ENCODE measurements at regions not wholly inside any gene's neighbourhood (a gene's known extent, or its start where the extent isn't known, plus 50 kb on each side); places are given as distances from the start of the nearest gene placed in this dataset.
"Not testable (repeated sequence)": the region's sequence is repeated elsewhere in the genome, so short reads cannot be mapped to it uniquely, and the experiment has no call there.

DNA sequence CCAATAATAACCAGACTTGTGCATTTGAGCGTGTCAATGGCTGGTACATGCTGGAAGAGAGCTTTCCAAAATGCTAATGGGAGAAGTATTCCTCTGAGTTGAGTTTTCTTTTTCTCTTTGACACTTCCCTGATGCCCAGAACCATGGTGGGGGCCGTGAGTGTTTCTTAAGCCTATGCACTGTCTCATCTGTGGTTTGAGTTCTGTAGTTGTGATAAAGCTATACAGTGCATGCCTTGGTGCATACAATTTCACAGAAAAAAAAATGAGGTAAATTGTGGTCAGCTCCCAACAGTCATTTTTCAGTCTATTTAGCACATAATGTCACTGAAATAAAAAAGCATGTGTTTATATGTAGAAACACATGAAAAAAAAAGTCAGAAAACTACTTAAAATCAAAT lies 204.8 kb downstream of the HDGFL1 start:
- TF ChIP-seq EP300 (conservative IDR thresholded peaks at IDR 0.05; ENCODE audit: poor library complexity, severe bottlenecking) (no peak), POLR2AphosphoS5 (IDR thresholded peaks at IDR 0.05) (no peak), RAD21 (conservative IDR thresholded peaks at IDR 0.05) (no peak), SMC3 (conservative IDR thresholded peaks at IDR 0.05; ENCODE audit: poor library complexity) (no peak), TAF1 (IDR thresholded peaks at IDR 0.05; ENCODE audit: low read depth) (no peak), CTCF (IDR thresholded peaks at IDR 0.05; ENCODE audit: poor library complexity, severe bottlenecking) (no peak), MXI1 (conservative IDR thresholded peaks at IDR 0.05; ENCODE audit: poor library complexity, severe bottlenecking) (no peak), EZH2 (IDR thresholded peaks at IDR 0.05; ENCODE audit: borderline replicate concordance, insufficient read depth, low read length, poor library complexity, severe bottlenecking) (no peak)
- TF ChIP-seq, protein P1, sequence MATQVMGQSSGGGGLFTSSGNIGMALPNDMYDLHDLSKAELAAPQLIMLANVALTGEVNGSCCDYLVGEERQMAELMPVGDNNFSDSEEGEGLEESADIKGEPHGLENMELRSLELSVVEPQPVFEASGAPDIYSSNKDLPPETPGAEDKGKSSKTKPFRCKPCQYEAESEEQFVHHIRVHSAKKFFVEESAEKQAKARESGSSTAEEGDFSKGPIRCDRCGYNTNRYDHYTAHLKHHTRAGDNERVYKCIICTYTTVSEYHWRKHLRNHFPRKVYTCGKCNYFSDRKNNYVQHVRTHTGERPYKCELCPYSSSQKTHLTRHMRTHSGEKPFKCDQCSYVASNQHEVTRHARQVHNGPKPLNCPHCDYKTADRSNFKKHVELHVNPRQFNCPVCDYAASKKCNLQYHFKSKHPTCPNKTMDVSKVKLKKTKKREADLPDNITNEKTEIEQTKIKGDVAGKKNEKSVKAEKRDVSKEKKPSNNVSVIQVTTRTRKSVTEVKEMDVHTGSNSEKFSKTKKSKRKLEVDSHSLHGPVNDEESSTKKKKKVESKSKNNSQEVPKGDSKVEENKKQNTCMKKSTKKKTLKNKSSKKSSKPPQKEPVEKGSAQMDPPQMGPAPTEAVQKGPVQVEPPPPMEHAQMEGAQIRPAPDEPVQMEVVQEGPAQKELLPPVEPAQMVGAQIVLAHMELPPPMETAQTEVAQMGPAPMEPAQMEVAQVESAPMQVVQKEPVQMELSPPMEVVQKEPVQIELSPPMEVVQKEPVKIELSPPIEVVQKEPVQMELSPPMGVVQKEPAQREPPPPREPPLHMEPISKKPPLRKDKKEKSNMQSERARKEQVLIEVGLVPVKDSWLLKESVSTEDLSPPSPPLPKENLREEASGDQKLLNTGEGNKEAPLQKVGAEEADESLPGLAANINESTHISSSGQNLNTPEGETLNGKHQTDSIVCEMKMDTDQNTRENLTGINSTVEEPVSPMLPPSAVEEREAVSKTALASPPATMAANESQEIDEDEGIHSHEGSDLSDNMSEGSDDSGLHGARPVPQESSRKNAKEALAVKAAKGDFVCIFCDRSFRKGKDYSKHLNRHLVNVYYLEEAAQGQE (IDR thresholded peaks at IDR 0.05; ENCODE audit: borderline replicate concordance): no peak
- Histone ChIP-seq H2AFZ (ENCODE audit: low read depth, low read length) (no peak overlapping the region), H3K9ac (ENCODE audit: low read length) (no peak overlapping the region), H3K36me3 (ENCODE audit: insufficient read depth, low read length) (no peaks in the 10 kb centered on the region), H3K9me2 (ENCODE audit: insufficient read depth, low read length) (no peaks in the 10 kb centered on the region), H3K9me3 (ENCODE audit: low read length) (no peaks in the 10 kb centered on the region), H3K79me2 (replicated peaks; ENCODE audit: insufficient read depth, low read length) (no peaks in the 10 kb centered on the region), H3F3A (ENCODE audit: insufficient read depth, low read length, poor library complexity, severe bottlenecking) (no peaks in the 10 kb centered on the region), H3K27ac (ENCODE audit: low read length) (no peak overlapping the region), H3K4me2 (ENCODE audit: low read length) (no peak overlapping the region), H3K4me3 (ENCODE audit: low read length) (no peak overlapping the region), H4K20me1 (ENCODE audit: insufficient read depth) (no peaks in the 10 kb centered on the region), H3K27me3 (ENCODE audit: insufficient read depth, low read depth, low read length) (no peaks in the 10 kb centered on the region)

DNA sequence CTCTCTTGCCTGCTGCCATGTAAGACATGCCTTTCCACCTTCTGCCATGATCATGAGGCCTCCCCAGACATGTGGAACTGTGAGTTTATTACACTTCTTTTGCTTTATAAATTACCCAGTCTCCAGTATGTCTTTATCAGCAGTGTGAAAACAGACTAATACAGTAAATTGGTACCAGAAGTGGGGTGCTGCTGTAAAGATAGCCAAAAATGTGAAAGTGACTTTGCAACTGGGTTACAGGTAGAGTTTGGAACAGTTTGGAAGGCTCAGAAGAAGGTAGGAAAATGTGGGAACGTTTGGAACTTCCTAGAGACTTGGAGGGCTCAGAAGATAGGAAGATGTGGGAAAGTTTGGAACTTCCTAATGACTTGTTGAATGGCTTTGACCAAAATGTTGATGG lies 209.1 kb downstream of the HDGFL1 start:
- H3K9me2 ChIP-seq (ENCODE audit: insufficient read depth, low read length); H3K9me3 ChIP-seq (ENCODE audit: low read length); H3K27me3 ChIP-seq (ENCODE audit: insufficient read depth, low read depth, low read length); H3K27ac ChIP-seq (ENCODE audit: low read length); H3K79me2 ChIP-seq (replicated peaks; ENCODE audit: insufficient read depth, low read length); H2AFZ ChIP-seq (ENCODE audit: low read depth, low read length); H3K9ac ChIP-seq (ENCODE audit: low read length); H3K4me2 ChIP-seq (ENCODE audit: low read length); H4K20me1 ChIP-seq (ENCODE audit: insufficient read depth); H3K4me3 ChIP-seq (ENCODE audit: low read length); H3F3A ChIP-seq (ENCODE audit: insufficient read depth, low read length, poor library complexity, severe bottlenecking); H3K36me3 ChIP-seq (ENCODE audit: insufficient read depth, low read length): not testable (repeated sequence)

DNA sequence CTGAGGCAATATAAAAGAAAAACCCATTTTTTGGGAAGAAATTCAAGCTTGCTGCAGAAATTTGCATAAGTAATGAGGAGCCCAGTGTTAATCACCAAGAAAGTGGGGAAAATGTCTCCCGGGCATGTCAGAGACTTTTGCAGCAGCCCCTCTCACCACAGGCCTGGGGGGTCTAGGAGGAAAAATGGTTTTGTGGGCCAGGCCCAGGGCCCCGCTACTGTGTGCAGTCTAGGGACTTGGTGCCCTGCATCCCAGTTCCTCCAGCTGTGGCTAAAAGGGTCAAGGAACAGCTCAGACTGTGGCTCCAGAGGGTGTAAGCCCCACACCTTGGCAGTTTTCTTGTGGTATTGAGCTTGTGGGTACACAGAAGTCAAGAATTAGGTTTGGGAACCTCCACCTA lies 209.7 kb downstream of the HDGFL1 start:
- Histone ChIP-seq H4K20me1 (ENCODE audit: insufficient read depth) (no peaks in the 10 kb centered on the region), H3F3A (ENCODE audit: insufficient read depth, low read length, poor library complexity, severe bottlenecking) (no peaks in the 10 kb centered on the region), H3K4me2 (ENCODE audit: low read length) (no peak overlapping the region), H3K27me3 (ENCODE audit: insufficient read depth, low read depth, low read length) (no peaks in the 10 kb centered on the region), H3K9me2 (ENCODE audit: insufficient read depth, low read length) (no peaks in the 10 kb centered on the region), H3K9ac (ENCODE audit: low read length) (no peak overlapping the region), H2AFZ (ENCODE audit: low read depth, low read length) (no peak overlapping the region), H3K36me3 (ENCODE audit: insufficient read depth, low read length) (no peaks in the 10 kb centered on the region), H3K79me2 (replicated peaks; ENCODE audit: insufficient read depth, low read length) (no peaks in the 10 kb centered on the region), H3K9me3 (ENCODE audit: low read length) (no peaks in the 10 kb centered on the region), H3K27ac (ENCODE audit: low read length) (no peak overlapping the region), H3K4me3 (ENCODE audit: low read length) (no peak overlapping the region)
- TF ChIP-seq, protein P1 (IDR thresholded peaks at IDR 0.05; ENCODE audit: borderline replicate concordance): no peak
- no peak for TF ChIP-seq POLR2AphosphoS5 (IDR thresholded peaks at IDR 0.05)
- no peak for TF ChIP-seq SMC3 (conservative IDR thresholded peaks at IDR 0.05; ENCODE audit: poor library complexity)
- TF ChIP-seq MXI1 (conservative IDR thresholded peaks at IDR 0.05; ENCODE audit: poor library complexity, severe bottlenecking): no peak
- TF ChIP-seq RAD21 (conservative IDR thresholded peaks at IDR 0.05): no peak
- no peak for TF ChIP-seq CTCF (IDR thresholded peaks at IDR 0.05; ENCODE audit: poor library complexity, severe bottlenecking)
- TF ChIP-seq TAF1 (IDR thresholded peaks at IDR 0.05; ENCODE audit: low read depth): no peak
- TF ChIP-seq EP300 (conservative IDR thresholded peaks at IDR 0.05; ENCODE audit: poor library complexity, severe bottlenecking): no peak
- TF ChIP-seq EZH2 (IDR thresholded peaks at IDR 0.05; ENCODE audit: borderline replicate concordance, insufficient read depth, low read length, poor library complexity, severe bottlenecking): no peak

Data from neural cell (in vitro differentiated cells).